Kidney (tissue), 13 donors: ENCODE measurements at regions not wholly inside any gene's neighbourhood (a gene's known extent, or its start where the extent isn't known, plus 50 kb on each side); places are given as distances from the start of the nearest gene placed in this dataset.

Experiments
- DNase-seq, 5 donors: peaks; one replicate each; pipeline ENCODE4 v3.0.0-alpha.2; 2013 to 2020
- FAIRE-seq: peaks from 2 replicates; lab custom pipeline; 2012; peaks lifted over from hg19 to GRCh38; lab: Jason Lieb, UNC
- H3K27ac ChIP-seq, 2 donors: one replicate each; pipeline ENCODE4 v1.7.0; 2013; ENCODE audit warnings: low read depth in 2 of 2, low read length in 2 of 2, inconsistent platforms in 1 of 2
- H3K27me3 ChIP-seq: one replicate; pipeline ENCODE4 v1.7.1; 2013; ENCODE audit warnings: low read length, inconsistent platforms; ENCODE audit not compliant: control insufficient read depth, insufficient read depth
- H3K36me3 ChIP-seq, 3 donors: one replicate each; pipeline versions ENCODE4 v1.7.0 to v1.7.1; 2013; ENCODE audit warnings: low read length in 3 of 3, control low read depth in 1 of 3, inconsistent platforms in 1 of 3; ENCODE audit not compliant: insufficient read depth in 3 of 3, control insufficient read depth in 2 of 3
- H3K4me1 ChIP-seq, 3 donors: one replicate each; pipeline versions ENCODE4 v1.7.0 to v1.7.1; 2013; ENCODE audit warnings: low read length in 3 of 3, inconsistent platforms in 1 of 3, low read depth in 1 of 3; ENCODE audit not compliant: control insufficient read depth in 2 of 3, insufficient read depth in 2 of 3
- H3K4me3 ChIP-seq, 3 donors: one replicate each; pipeline versions ENCODE4 v1.7.0 to v1.8.1; 2013; ENCODE audit warnings: low read length in 3 of 3, control low read depth in 1 of 3, inconsistent platforms in 1 of 3
- H3K9ac ChIP-seq, 3 donors: one replicate each; pipeline versions ENCODE4 v1.7.0 to v1.7.1; 2013; ENCODE audit warnings: low read length in 3 of 3, control low read depth in 1 of 3, inconsistent platforms in 1 of 3
- H3K9me3 ChIP-seq, 3 donors: one replicate each; pipeline versions ENCODE4 v1.7.0 to v1.7.1; 2013; ENCODE audit warnings: low read length in 3 of 3, control low read depth in 1 of 3, inconsistent platforms in 1 of 3; ENCODE audit not compliant: control insufficient read depth in 2 of 3, insufficient read depth in 1 of 3
- intact Hi-C: fragments of 100-400 bp; cut with DNase I; formaldehyde crosslinking; loops from one replicate; pipeline ENCODE4 v1.11.1; 2022
- TF ChIP-seq, protein P1 (sequence below): IDR thresholded peaks from 3 replicates; pipeline ENCODE4 v1.5.1; 2012; ENCODE audit warnings: mild to moderate bottlenecking, moderate library complexity, borderline replicate concordance; ENCODE audit not compliant: insufficient read depth; ENCODE audit errors: extremely low read depth
- donor health status: control.
- donor health status: control.
- donor health status: control.
- donor health status: control.
- donor health status: control.
- donor health status: DM: yes; HTN: yes; CAD: no.
- donor health status: Normal renal cell carcinoma (clear cell type).

DNA sequence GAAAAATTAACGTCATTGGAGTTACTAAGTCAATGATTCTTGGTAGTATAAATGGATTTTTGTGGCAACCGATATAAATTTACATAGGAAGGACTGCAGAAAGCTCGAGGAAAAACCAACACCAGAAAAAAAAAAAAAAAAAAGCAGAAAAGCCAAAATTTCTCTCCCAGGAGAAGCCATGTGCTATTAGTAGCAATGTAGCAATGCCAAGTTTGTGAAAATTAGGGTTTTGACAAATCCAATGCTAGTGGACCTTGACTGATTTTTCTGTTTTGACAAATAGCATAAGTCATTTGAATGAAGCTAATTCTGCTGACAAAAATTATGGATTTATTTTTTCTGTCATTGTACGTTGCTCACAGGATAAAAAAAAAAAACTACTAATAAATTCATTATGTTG is 1561.9 kb downstream of the MRPL39 start:
- FAIRE-seq (no peak), DNase-seq (no peak)
- Histone ChIP-seq H3K27me3 (no peaks in the 10 kb centered on the region), H3K9me3 (no peaks in the 10 kb centered on the region), H3K4me1 (no peaks in the 10 kb centered on the region), H3K9ac (no peak overlapping the region), H3K4me3 (no peak overlapping the region), H3K27ac (no peak overlapping the region), H3K36me3 (no peaks in the 10 kb centered on the region)
- TF ChIP-seq, protein P1, sequence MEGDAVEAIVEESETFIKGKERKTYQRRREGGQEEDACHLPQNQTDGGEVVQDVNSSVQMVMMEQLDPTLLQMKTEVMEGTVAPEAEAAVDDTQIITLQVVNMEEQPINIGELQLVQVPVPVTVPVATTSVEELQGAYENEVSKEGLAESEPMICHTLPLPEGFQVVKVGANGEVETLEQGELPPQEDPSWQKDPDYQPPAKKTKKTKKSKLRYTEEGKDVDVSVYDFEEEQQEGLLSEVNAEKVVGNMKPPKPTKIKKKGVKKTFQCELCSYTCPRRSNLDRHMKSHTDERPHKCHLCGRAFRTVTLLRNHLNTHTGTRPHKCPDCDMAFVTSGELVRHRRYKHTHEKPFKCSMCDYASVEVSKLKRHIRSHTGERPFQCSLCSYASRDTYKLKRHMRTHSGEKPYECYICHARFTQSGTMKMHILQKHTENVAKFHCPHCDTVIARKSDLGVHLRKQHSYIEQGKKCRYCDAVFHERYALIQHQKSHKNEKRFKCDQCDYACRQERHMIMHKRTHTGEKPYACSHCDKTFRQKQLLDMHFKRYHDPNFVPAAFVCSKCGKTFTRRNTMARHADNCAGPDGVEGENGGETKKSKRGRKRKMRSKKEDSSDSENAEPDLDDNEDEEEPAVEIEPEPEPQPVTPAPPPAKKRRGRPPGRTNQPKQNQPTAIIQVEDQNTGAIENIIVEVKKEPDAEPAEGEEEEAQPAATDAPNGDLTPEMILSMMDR = no peak
- intact Hi-C loops = no loop called here

DNA sequence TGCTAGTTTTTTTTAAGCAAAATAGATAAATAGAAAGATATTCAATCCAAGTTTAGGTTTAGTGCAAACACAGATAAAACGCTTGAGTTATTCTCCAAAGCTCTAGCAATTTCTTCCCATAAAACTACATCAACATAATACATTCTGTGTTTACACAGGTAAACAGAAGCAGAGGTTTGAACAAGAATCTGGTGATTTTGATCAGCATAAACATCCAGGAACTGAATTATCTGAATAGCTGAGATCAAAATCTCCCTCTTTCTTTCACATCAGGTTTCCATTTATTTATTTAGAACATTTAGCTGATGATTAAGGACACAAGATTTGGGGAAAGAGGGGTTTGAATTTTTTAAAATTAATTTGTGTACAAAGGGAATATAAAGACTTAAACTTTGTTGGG is 1564.6 kb downstream of the MRPL39 start:
- H3K27ac ChIP-seq = no peak overlapping the region
- H3K27me3 ChIP-seq = no peaks in the 10 kb centered on the region
- DNase-seq = no peak
- no peak overlapping the region for H3K4me3 ChIP-seq
- TF ChIP-seq, protein P1 = no peak
- H3K4me1 ChIP-seq = no peaks in the 10 kb centered on the region
- FAIRE-seq = no peak
- intact Hi-C loops = no loop called here
- no peaks in the 10 kb centered on the region for H3K36me3 ChIP-seq
- no peak overlapping the region for H3K9ac ChIP-seq
- H3K9me3 ChIP-seq = no peaks in the 10 kb centered on the region

DNA sequence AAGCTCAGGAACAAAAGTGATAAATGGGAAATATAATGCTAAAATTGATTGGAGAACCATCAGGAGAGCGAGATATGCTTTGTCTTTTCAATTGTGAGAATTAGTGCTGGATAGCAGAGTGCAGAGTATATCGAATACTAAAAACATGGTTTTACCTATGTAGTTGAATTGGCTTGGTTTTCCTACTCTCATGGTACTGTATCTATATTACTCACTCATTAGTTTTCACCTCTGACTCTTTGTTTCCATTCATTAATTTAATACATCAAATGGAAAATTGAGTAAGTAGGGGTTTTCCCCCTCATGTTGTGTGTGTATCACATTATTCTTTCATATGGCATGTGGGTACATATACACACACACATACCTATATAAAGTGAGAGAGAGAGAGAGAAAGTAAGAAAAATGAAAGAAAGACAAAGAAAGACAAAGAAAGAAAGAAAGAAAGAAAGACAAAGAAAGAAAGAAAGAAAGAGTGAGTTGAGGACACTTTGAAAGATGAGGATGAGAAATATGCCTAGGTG is 1574.5 kb downstream of the MRPL39 start:
- H3K9me3 ChIP-seq = peaks cover 0 to 13% (median 0%) of the 10 kb centered on the region in 3 donors

More for the DNA sequence above, 1574.5 kb downstream of the MRPL39 start:
- Histone ChIP-seq H3K4me3 (no peak overlapping the region), H3K36me3 (no peaks in the 10 kb centered on the region), H3K4me1 (no peaks in the 10 kb centered on the region), H3K27ac (no peak overlapping the region), H3K9ac (no peak overlapping the region), H3K27me3 (no peaks in the 10 kb centered on the region)
- no peak for DNase-seq
- intact Hi-C loops = no loop called here
- TF ChIP-seq, protein P1 = no peak
- FAIRE-seq = no peak
